SU-DHL-6 (cell line): ENCODE measurements at regions not wholly inside any gene's neighbourhood (a gene's known extent, or its start where the extent isn't known, plus 50 kb on each side); places are given as distances from the start of the nearest gene placed in this dataset.

Source experiments
- EZH2phosphoT487 ChIP-seq: fragments of 200-600 bp; sonication (generic), shearing (Covaris generic); conservative IDR thresholded peaks from 2 replicates; pipeline ENCODE4 v1.6.1; 2018; ENCODE audit warnings: mild to moderate bottlenecking, antibody characterized with exemption, low read length, moderate library complexity, mixed read lengths
- TF ChIP-seq, protein P1 (sequence below): fragments of 200-600 bp; sonication (generic); IDR thresholded peaks from one replicate; pipeline ENCODE4 v1.5.1; 2017; ENCODE audit warnings: antibody characterized with exemption, mild to moderate bottlenecking, low read length, moderate library complexity; ENCODE audit not compliant: insufficient read depth, poor library complexity, severe bottlenecking

DNA sequence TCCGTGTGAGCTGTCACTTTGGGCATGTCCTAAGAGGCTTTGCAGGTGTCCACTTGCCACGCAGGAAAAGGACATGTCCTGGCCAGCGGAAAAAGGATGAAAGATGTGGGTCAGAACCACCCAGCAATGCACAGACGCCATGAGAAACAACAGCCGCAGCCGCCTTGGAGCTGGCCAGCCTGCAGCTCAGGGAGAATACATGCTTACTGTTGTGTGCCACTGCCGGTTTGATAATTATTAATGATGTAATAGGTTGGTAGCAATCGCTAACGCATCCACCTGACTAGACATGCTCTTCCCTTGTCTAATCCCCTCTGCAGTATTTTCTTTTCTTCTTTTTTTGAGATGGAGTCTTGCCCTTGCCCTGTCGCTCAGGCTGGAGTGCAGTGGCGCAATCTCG is 221.7 kb downstream of the HAUS1 start:
- TF ChIP-seq, protein P1, sequence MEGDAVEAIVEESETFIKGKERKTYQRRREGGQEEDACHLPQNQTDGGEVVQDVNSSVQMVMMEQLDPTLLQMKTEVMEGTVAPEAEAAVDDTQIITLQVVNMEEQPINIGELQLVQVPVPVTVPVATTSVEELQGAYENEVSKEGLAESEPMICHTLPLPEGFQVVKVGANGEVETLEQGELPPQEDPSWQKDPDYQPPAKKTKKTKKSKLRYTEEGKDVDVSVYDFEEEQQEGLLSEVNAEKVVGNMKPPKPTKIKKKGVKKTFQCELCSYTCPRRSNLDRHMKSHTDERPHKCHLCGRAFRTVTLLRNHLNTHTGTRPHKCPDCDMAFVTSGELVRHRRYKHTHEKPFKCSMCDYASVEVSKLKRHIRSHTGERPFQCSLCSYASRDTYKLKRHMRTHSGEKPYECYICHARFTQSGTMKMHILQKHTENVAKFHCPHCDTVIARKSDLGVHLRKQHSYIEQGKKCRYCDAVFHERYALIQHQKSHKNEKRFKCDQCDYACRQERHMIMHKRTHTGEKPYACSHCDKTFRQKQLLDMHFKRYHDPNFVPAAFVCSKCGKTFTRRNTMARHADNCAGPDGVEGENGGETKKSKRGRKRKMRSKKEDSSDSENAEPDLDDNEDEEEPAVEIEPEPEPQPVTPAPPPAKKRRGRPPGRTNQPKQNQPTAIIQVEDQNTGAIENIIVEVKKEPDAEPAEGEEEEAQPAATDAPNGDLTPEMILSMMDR = no peak
- no peak for TF ChIP-seq EZH2phosphoT487
